Astrocyte (in vitro differentiated cells and primary cell): ENCODE measurements at regions not wholly inside any gene's neighbourhood (a gene's known extent, or its start where the extent isn't known, plus 50 kb on each side); places are given as distances from the start of the nearest gene placed in this dataset.

ENCODE experiments used
- EZH2 ChIP-seq: IDR thresholded peaks from 2 replicates; pipeline ENCODE4 v1.6.1; 2012; ENCODE audit warnings: mild to moderate bottlenecking, low read length, inconsistent platforms; ENCODE audit not compliant: insufficient read depth
- TF ChIP-seq, protein P1 (sequence below): IDR thresholded peaks from 2 replicates; pipeline ENCODE4 v1.5.1; 2011; ENCODE audit warnings: low read depth, mild to moderate bottlenecking, inconsistent platforms, low read length, moderate library complexity; ENCODE audit not compliant: insufficient read depth

DNA sequence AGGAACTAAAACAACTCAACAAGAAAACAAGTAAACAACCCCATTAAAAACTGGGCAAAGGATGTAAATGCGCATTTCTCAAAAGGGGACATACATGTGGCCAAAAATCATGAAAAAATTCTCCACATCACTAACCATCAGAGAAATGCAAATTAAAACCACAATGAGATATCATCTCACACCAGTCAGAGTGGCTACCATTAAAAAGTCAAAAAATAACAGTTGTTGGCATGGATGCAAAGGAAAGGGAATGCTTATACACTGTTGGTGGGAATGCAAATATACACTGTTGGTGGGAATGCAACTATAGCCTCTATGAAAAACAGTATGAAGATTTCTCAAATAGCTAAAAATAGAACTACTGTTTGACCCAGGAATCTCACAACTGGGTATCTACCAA lies 60.0 kb upstream of the LANCL2 start:
- TF ChIP-seq, protein P1, sequence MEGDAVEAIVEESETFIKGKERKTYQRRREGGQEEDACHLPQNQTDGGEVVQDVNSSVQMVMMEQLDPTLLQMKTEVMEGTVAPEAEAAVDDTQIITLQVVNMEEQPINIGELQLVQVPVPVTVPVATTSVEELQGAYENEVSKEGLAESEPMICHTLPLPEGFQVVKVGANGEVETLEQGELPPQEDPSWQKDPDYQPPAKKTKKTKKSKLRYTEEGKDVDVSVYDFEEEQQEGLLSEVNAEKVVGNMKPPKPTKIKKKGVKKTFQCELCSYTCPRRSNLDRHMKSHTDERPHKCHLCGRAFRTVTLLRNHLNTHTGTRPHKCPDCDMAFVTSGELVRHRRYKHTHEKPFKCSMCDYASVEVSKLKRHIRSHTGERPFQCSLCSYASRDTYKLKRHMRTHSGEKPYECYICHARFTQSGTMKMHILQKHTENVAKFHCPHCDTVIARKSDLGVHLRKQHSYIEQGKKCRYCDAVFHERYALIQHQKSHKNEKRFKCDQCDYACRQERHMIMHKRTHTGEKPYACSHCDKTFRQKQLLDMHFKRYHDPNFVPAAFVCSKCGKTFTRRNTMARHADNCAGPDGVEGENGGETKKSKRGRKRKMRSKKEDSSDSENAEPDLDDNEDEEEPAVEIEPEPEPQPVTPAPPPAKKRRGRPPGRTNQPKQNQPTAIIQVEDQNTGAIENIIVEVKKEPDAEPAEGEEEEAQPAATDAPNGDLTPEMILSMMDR: no peak
- TF ChIP-seq EZH2: no peak
